ENCODE measurements at regions not wholly inside any gene's neighbourhood (a gene's known extent, or its start where the extent isn't known, plus 50 kb on each side); places are given as distances from the start of the nearest gene placed in this dataset.

- TF ChIP-seq, protein P1, sequence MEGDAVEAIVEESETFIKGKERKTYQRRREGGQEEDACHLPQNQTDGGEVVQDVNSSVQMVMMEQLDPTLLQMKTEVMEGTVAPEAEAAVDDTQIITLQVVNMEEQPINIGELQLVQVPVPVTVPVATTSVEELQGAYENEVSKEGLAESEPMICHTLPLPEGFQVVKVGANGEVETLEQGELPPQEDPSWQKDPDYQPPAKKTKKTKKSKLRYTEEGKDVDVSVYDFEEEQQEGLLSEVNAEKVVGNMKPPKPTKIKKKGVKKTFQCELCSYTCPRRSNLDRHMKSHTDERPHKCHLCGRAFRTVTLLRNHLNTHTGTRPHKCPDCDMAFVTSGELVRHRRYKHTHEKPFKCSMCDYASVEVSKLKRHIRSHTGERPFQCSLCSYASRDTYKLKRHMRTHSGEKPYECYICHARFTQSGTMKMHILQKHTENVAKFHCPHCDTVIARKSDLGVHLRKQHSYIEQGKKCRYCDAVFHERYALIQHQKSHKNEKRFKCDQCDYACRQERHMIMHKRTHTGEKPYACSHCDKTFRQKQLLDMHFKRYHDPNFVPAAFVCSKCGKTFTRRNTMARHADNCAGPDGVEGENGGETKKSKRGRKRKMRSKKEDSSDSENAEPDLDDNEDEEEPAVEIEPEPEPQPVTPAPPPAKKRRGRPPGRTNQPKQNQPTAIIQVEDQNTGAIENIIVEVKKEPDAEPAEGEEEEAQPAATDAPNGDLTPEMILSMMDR (IDR thresholded peaks at IDR 0.05) = no peak
- no peak for TF ChIP-seq ZFX (IDR thresholded peaks at IDR 0.05; ENCODE audit: borderline replicate concordance)
Measured at GRCh38 chr4:171334549-171334948, 478.7 kb upstream of the GALNTL6 start.
